Activated CD8-positive, alpha-beta T cell treated with anti-CD3 and anti-CD28 coated beads for 36 hours (primary cell): ENCODE measurements at regions not wholly inside any gene's neighbourhood (a gene's known extent, or its start where the extent isn't known, plus 50 kb on each side); places are given as distances from the start of the nearest gene placed in this dataset.
"Not testable (repeated sequence)": the region's sequence is repeated elsewhere in the genome, so short reads cannot be mapped to it uniquely, and the experiment has no call there.

Experiments
- ATAC-seq: fragments of 200-7000 bp; cut with Tn5 transposase; one replicate; pipeline ENCODE4 v1.10.0; 2021; ENCODE audit warnings: mild to moderate bottlenecking, moderate library complexity
- CTCF ChIA-PET: fragments of 350-600 bp; sonication (Branson Sonifier 250); formaldehyde crosslinking; loops from one replicate; lab custom pipeline; 2021; ENCODE audit warnings: antibody characterized with exemption; lab: Charles Lee
- POLR2A ChIA-PET: fragments of 350-600 bp; sonication (Branson Sonifier 250); formaldehyde crosslinking; loops from one replicate; lab custom pipeline; 2021; ENCODE audit warnings: antibody characterized with exemption; lab: Charles Lee
- DNase-seq: peaks from one replicate; pipeline ENCODE4 v3.0.0-alpha.2; 2020
- H3K27ac Mint-ChIP-seq: one replicate; pipeline ENCODE4 v1.8.0; 2021; ENCODE audit warnings: mild to moderate bottlenecking, mixed read lengths
- H3K27me3 Mint-ChIP-seq: one replicate; pipeline ENCODE4 v1.8.0; 2021; ENCODE audit warnings: mixed read lengths
- H3K36me3 Mint-ChIP-seq: one replicate; pipeline ENCODE4 v1.8.0; 2021; ENCODE audit warnings: low read depth, mixed read lengths
- H3K4me1 Mint-ChIP-seq: one replicate; pipeline ENCODE4 v1.8.0; 2021; ENCODE audit warnings: low read depth, mixed read lengths
- H3K4me3 Mint-ChIP-seq: one replicate; pipeline ENCODE4 v1.8.0; 2021; ENCODE audit warnings: mild to moderate bottlenecking, moderate library complexity, mixed read lengths
- H3K9me3 Mint-ChIP-seq: one replicate; pipeline ENCODE4 v1.8.0; 2021; ENCODE audit warnings: mixed read lengths
- intact Hi-C: fragments of 100-400 bp; cut with micrococcal nuclease; formaldehyde crosslinking; loops from one replicate; pipeline ENCODE4 v1.10.0; 2022
- TF ChIP-seq, protein P1 (sequence below): fragments of 200-600 bp; IDR thresholded peaks from one replicate; pipeline ENCODE4 v1.8.0; 2022; ENCODE audit warnings: antibody characterized with exemption, mild to moderate bottlenecking

DNA sequence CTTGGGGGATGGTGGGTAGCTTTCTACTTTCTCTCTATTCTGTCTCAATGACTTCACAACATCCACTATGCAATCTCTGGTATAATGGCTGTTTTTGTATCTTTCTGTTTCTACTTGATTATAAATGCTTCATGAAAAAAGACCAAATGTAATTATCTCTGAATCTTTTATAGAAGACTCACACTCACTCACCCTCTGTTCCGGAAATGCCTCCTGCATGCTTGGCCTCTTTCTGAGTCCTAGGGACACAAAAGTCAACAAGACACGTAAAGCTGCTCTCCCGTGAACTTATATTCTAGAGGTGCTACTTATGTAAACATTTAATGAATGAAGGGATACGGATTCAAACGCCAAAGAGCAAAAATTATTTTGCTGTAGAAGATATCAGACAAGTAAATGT, 502.2 kb upstream of the SOX11 start:
- no peaks in the 10 kb centered on the region for H3K4me1 Mint-ChIP-seq
- no peak for ATAC-seq
- H3K27me3 Mint-ChIP-seq = no peaks in the 10 kb centered on the region
- H3K27ac Mint-ChIP-seq = no peak overlapping the region
- TF ChIP-seq, protein P1, sequence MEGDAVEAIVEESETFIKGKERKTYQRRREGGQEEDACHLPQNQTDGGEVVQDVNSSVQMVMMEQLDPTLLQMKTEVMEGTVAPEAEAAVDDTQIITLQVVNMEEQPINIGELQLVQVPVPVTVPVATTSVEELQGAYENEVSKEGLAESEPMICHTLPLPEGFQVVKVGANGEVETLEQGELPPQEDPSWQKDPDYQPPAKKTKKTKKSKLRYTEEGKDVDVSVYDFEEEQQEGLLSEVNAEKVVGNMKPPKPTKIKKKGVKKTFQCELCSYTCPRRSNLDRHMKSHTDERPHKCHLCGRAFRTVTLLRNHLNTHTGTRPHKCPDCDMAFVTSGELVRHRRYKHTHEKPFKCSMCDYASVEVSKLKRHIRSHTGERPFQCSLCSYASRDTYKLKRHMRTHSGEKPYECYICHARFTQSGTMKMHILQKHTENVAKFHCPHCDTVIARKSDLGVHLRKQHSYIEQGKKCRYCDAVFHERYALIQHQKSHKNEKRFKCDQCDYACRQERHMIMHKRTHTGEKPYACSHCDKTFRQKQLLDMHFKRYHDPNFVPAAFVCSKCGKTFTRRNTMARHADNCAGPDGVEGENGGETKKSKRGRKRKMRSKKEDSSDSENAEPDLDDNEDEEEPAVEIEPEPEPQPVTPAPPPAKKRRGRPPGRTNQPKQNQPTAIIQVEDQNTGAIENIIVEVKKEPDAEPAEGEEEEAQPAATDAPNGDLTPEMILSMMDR = no peak
- ChIA-PET POLR2A (no interaction called here), CTCF (no interaction called here)
- no peaks in the 10 kb centered on the region for H3K36me3 Mint-ChIP-seq
- H3K9me3 Mint-ChIP-seq = peaks cover 6% of the 10 kb centered on the region
- no peak for DNase-seq
- intact Hi-C loops = no loop called here
- no peak overlapping the region for H3K4me3 Mint-ChIP-seq

- intact Hi-C loops = no loop called here
- H3K4me3 Mint-ChIP-seq = no peak overlapping the region
- TF ChIP-seq, protein P1 = no peak
- CTCF ChIA-PET = no interaction called here
- H3K27me3 Mint-ChIP-seq = no peaks in the 10 kb centered on the region
- DNase-seq (no peak), ATAC-seq (no peak)
- no peak overlapping the region for H3K27ac Mint-ChIP-seq
- POLR2A ChIA-PET = no interaction called here
- peaks cover 7% of the 10 kb centered on the region for H3K9me3 Mint-ChIP-seq
- H3K4me1 Mint-ChIP-seq = no peaks in the 10 kb centered on the region
- H3K36me3 Mint-ChIP-seq = no peaks in the 10 kb centered on the region
Measured at GRCh38 chr2:5195636-5196035, 496.5 kb upstream of the SOX11 start.

- intact Hi-C loops = no loop called here
- ATAC-seq = no peak
- Mint-ChIP-seq H3K4me3 (no peak overlapping the region), H3K27ac (no peak overlapping the region), H3K9me3 (peaks cover 10% of the 10 kb centered on the region), H3K36me3 (no peaks in the 10 kb centered on the region), H3K27me3 (no peaks in the 10 kb centered on the region), H3K4me1 (no peaks in the 10 kb centered on the region)
- ChIA-PET CTCF (no interaction called here), POLR2A (no interaction called here)
- no peak for DNase-seq
- TF ChIP-seq, protein P1 = no peak
Measured at GRCh38 chr2:5203134-5203755, 488.9 kb upstream of the SOX11 start.

DNA sequence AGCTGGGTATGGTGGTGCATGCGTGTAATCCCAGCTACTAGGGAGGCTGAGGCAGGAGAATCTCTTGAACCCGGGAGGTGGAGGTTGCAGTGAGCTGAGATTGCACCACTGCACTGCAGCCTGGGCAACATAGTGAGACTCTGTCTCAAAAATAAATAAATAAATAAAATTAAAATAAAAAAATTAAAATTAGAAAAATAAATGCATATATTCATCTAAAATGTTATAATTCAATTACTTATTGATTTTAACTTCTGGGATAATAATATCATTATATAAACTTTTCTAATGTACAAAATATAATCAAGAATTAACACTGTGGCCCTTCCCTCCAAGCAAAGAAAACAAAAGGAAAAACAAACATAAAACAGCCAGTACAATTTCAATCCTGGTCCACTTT, 485.4 kb upstream of the SOX11 start:
- CTCF ChIA-PET, H3K4me3 Mint-ChIP-seq, H3K27me3 Mint-ChIP-seq, H3K36me3 Mint-ChIP-seq, ATAC-seq, DNase-seq, H3K27ac Mint-ChIP-seq, intact Hi-C loops, H3K4me1 Mint-ChIP-seq, POLR2A ChIA-PET: not testable (repeated sequence)
- peaks cover 12% of the 10 kb centered on the region for H3K9me3 Mint-ChIP-seq

- Mint-ChIP-seq H3K9me3 (peaks cover 9% of the 10 kb centered on the region), H3K4me3 (no peak overlapping the region), H3K27me3 (no peaks in the 10 kb centered on the region), H3K27ac (no peak overlapping the region), H3K4me1 (no peaks in the 10 kb centered on the region), H3K36me3 (no peaks in the 10 kb centered on the region)
- TF ChIP-seq, protein P1 = no peak
- DNase-seq (no peak), ATAC-seq (no peak)
- POLR2A ChIA-PET = interaction anchor here (0.6 kb wide), 1 partner anchor 8 kb away, joined by 4 read pairs; no protein-coding TSS in a partner anchor
- intact Hi-C loops = no loop called here
- CTCF ChIA-PET = no interaction called here
Measured at GRCh38 chr2:5215989-5216607, 476.1 kb upstream of the SOX11 start.
